Small intestine (tissue), 7 donors: ENCODE measurements at regions not wholly inside any gene's neighbourhood (a gene's known extent, or its start where the extent isn't known, plus 50 kb on each side); places are given as distances from the start of the nearest gene placed in this dataset.
"Not testable (repeated sequence)": the region's sequence is repeated elsewhere in the genome, so short reads cannot be mapped to it uniquely, and the experiment has no call there.

ENCODE experiments used
- DNase-seq, 2 donors: peaks; one replicate each; pipeline versions ENCODE4 v3.0.0 to v3.0.0-alpha.2; 2013
- FAIRE-seq: peaks from 2 replicates; lab custom pipeline; 2012; peaks lifted over from hg19 to GRCh38; lab: Jason Lieb, UNC
- H3K27ac ChIP-seq, 3 donors: one replicate each; pipeline ENCODE4 v1.5.1; 2013; ENCODE audit warnings: low read length in 2 of 3, mild to moderate bottlenecking in 2 of 3, control low read depth in 1 of 3, inconsistent platforms in 1 of 3, low read depth in 1 of 3, moderate library complexity in 1 of 3
- H3K27me3 ChIP-seq, 3 donors: one replicate each; pipeline ENCODE4 v1.6.1; 2013; ENCODE audit warnings: low read length in 3 of 3, inconsistent platforms in 1 of 3; ENCODE audit not compliant: control insufficient read depth in 3 of 3, insufficient read depth in 3 of 3
- H3K36me3 ChIP-seq, 3 donors: one replicate each; pipeline ENCODE4 v1.6.1; 2013; ENCODE audit warnings: low read length in 3 of 3, inconsistent platforms in 1 of 3, low read depth in 1 of 3, mild to moderate bottlenecking in 1 of 3, moderate library complexity in 1 of 3; ENCODE audit not compliant: control insufficient read depth in 3 of 3, insufficient read depth in 2 of 3
- H3K4me1 ChIP-seq, 3 donors: one replicate each; pipeline ENCODE4 v1.6.1; 2013; ENCODE audit warnings: low read length in 2 of 3, inconsistent platforms in 1 of 3, low read depth in 1 of 3, mild to moderate bottlenecking in 1 of 3, moderate library complexity in 1 of 3; ENCODE audit not compliant: control insufficient read depth in 3 of 3, insufficient read depth in 2 of 3
- H3K4me3 ChIP-seq, 3 donors: one replicate each; pipeline ENCODE4 v1.5.1; 2013; ENCODE audit warnings: low read length in 3 of 3, control low read depth in 1 of 3, inconsistent platforms in 1 of 3, low read depth in 1 of 3, mild to moderate bottlenecking in 1 of 3, moderate library complexity in 1 of 3
- H3K9me3 ChIP-seq, 2 donors: one replicate each; pipeline ENCODE4 v1.6.1; 2013; ENCODE audit warnings: low read depth in 1 of 2, low read length in 1 of 2; ENCODE audit not compliant: control insufficient read depth in 2 of 2, insufficient read depth in 1 of 2
- WGBS, 3 donors: extraction: QIAGEN DNeasy Blood & Tissue Kit; methylation state at CpG; one replicate each; pipeline ENCODE4 v1.1.7; 2013; 5-methylcytosine and 5-hydroxymethylcytosine counted together
- donor health status: healthy with polysubstance abuse.
- donor health status: control.
- donor health status: control.
- donor health status: Bipolar disorder and iron deficiency.
- donor health status: healthy.

DNA sequence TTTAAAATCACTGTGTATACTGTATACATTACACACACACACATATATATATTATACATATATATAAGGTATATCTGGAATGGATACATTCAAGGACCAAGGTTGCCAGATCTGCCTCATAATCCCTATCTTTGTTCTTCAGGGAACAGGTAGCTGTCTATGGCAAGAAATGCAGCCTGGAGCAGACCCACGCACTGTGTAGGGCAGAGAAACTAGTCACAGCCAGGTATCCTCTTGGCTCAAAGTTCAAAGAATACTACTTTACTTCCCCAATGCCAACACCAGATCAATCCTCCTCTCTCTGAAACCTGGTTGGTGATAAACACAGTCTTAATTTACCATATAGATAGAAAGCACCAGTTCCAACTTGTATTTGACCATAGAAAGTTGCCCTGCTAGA, 313.6 kb downstream of the PRELID2 start:
- Histone ChIP-seq H3K36me3 (no peaks in the 10 kb centered on the region), H3K9me3 (no peaks in the 10 kb centered on the region), H3K27ac (no peak overlapping the region), H3K27me3 (no peaks in the 10 kb centered on the region), H3K4me3 (no peak overlapping the region), H3K4me1 (peaks cover 0 to 3% (median 2%) of the 10 kb centered on the region in 3 donors)
- FAIRE-seq = no peak
- WGBS, 3 donors = 14 to 66% (median 46%) methylated on average over 1 of the region's 1 CpG
- peak; percentile 25 to 44 for DNase-seq

DNA sequence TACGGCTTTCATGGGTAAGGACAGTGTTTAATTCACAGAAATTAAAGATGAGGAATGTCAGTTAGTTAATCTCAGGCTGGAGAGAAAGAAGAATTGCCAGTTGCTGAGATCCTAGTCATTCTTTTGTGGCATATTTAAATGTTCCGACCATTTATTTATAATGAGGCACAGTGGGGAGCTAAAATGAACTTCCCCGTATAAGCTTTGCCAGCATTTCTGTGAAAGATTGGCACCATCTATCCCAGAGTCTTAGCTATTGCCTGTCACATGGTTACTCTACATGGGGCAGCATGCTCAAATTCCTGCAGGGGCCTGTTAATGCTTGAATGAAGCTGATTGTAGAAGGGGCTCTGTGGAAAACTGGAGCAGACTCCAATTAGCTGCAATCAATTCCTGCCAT, 314.1 kb downstream of the PRELID2 start:
- 54 to 82% (median 75%) methylated on average over 3 of the region's 3 CpGs for WGBS, 3 donors
- Histone ChIP-seq H3K36me3 (no peaks in the 10 kb centered on the region), H3K4me3 (no peak overlapping the region), H3K27me3 (no peaks in the 10 kb centered on the region), H3K9me3 (no peaks in the 10 kb centered on the region), H3K27ac (no peak overlapping the region), H3K4me1 (peaks cover 0 to 3% (median 2%) of the 10 kb centered on the region in 3 donors)
- FAIRE-seq (no peak), DNase-seq (no peak)

DNA sequence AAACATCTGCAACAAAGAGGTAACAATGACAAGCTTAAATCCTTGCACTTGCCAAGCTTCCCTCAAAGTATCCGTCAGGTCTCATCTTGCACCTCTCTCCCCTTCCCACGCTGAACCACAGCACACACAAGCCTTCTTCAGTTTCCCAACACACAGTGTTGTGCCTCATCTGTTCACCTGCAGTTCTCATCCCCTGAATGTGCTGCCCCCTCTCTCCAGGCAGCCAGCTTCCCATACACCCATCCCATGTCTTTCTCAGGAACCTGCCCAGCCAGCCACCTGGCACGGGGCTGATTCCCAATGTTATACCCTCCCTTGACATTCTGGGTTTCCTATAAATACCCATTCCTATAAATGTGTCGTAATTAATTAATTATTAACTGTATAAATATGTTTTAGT, 314.8 kb downstream of the PRELID2 start:
- DNase-seq = no peak
- no peaks in the 10 kb centered on the region for H3K36me3 ChIP-seq
- peaks cover 0 to 3% (median 2%) of the 10 kb centered on the region in 3 donors for H3K4me1 ChIP-seq
- 56 to 72% (median 71%) methylated on average over 4 of the region's 4 CpGs for WGBS, 3 donors
- no peaks in the 10 kb centered on the region for H3K27me3 ChIP-seq
- FAIRE-seq = no peak
- no peak overlapping the region for H3K27ac ChIP-seq
- no peaks in the 10 kb centered on the region for H3K9me3 ChIP-seq
- no peak overlapping the region for H3K4me3 ChIP-seq

DNA sequence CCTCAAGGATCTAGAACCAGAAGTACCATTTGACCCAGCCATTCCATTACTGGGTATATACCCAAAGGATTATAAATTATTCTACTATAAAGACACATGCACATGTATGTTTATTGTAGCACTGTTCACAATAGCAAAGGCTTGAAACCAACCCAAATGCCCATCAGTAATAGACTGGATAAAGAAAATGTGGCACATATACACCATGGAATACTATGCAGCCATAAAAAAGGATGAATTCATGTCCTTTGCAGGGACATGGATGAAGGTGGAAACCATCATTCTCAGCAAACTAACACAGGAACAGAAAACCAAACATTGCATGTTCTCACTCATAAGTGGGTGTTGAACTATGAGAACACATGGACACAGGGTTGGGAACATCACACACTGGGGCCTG, 317.6 kb downstream of the PRELID2 start:
- H3K4me3 ChIP-seq, DNase-seq, H3K27ac ChIP-seq, FAIRE-seq, H3K4me1 ChIP-seq, H3K27me3 ChIP-seq, H3K36me3 ChIP-seq, H3K9me3 ChIP-seq: not testable (repeated sequence)

DNA sequence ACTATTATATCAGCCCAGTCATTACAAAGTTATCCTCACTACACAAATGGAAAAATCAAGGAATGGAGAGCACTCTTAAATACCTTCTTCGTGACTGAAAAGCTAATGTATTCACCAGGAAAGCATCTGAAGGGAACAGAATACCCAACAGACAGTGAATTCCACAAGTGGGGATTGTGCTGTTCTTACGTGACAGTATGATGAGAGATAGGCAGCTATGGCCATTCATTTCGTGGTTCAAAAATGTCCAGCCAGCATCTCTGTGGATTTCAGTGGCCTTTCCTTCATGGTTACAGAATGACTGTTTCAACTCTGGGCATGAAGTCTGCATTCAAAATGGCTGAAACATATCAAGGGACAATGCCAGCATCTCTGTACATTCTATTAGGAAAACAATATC, 323.8 kb downstream of the PRELID2 start:
- 84 to 94% (median 87%) methylated on average over 3 of the region's 3 CpGs for WGBS, 3 donors
- Histone ChIP-seq H3K4me3 (no peak overlapping the region), H3K36me3 (peaks cover 0 to 5% (median 0%) of the 10 kb centered on the region in 3 donors), H3K9me3 (peaks cover 0 to 1% of the 10 kb centered on the region in 2 donors), H3K27ac (no peak overlapping the region), H3K27me3 (no peaks in the 10 kb centered on the region), H3K4me1 (peaks cover 0 to 24% (median 8%) of the 10 kb centered on the region in 3 donors)
- DNase-seq (no peak), FAIRE-seq (no peak)

DNA sequence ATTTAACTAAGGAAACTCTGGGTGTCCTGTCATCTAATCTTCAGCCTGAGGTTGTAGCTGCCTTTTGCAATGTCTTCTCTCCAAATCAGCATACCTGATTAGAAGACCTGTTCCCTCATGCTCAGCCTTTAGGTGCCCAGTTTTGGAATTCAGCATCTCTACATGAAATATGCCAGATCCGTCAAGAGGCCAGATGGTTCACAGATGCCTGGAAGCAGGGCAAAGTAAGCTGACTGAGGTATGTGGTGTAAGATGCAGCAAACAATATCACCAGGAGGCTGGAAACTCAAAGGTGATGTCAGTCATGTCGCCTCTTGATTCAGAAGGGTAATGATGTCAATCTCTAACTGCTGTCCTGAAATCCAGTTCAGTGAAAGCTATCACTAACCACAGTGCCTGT, 324.4 kb downstream of the PRELID2 start:
- WGBS, 3 donors = 90 to 95% (median 91%) methylated on average over 2 of the region's 2 CpGs
- FAIRE-seq (no peak), DNase-seq (no peak)
- H3K4me3 ChIP-seq = no peak overlapping the region
- peaks cover 0 to 24% (median 8%) of the 10 kb centered on the region in 3 donors for H3K4me1 ChIP-seq
- H3K36me3 ChIP-seq = peaks cover 0 to 5% (median 0%) of the 10 kb centered on the region in 3 donors
- no peaks in the 10 kb centered on the region for H3K27me3 ChIP-seq
- H3K27ac ChIP-seq = peak overlapping the region in 1 of 3 donors; percentile 47
- H3K9me3 ChIP-seq = peaks cover 0 to 1% of the 10 kb centered on the region in 2 donors

DNA sequence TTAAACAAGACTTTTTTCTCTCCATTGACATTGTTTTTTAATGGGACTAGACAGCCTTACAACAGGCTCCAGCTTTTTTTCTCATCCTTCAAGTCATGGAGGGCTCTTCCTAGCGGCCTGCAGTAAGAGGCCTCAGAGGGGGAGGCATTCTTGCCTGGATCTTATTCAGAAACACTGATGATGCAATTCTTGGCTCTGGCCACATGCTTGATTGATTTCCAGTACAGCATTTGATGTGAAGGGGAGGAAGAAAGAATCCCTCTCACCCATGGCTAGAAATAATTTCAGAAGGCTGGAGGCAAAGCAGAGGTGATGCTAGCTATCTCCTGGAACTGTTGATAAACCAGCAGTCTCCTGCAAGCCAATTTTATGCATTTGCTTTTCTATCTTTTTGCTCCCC, 324.8 kb downstream of the PRELID2 start:
- Histone ChIP-seq H3K9me3 (peaks cover 0 to 1% of the 10 kb centered on the region in 2 donors), H3K4me3 (no peak overlapping the region), H3K27ac (peak overlapping the region in 2 of 3 donors; percentile 3 to 47), H3K36me3 (peaks cover 0 to 5% (median 0%) of the 10 kb centered on the region in 3 donors), H3K27me3 (no peaks in the 10 kb centered on the region), H3K4me1 (peaks cover 0 to 24% (median 8%) of the 10 kb centered on the region in 3 donors)
- FAIRE-seq (no peak), DNase-seq (peak in 1 of 2 donors; percentile 44)
- 42 to 56% (median 50%) methylated on average over 1 of the region's 1 CpG for WGBS, 3 donors

DNA sequence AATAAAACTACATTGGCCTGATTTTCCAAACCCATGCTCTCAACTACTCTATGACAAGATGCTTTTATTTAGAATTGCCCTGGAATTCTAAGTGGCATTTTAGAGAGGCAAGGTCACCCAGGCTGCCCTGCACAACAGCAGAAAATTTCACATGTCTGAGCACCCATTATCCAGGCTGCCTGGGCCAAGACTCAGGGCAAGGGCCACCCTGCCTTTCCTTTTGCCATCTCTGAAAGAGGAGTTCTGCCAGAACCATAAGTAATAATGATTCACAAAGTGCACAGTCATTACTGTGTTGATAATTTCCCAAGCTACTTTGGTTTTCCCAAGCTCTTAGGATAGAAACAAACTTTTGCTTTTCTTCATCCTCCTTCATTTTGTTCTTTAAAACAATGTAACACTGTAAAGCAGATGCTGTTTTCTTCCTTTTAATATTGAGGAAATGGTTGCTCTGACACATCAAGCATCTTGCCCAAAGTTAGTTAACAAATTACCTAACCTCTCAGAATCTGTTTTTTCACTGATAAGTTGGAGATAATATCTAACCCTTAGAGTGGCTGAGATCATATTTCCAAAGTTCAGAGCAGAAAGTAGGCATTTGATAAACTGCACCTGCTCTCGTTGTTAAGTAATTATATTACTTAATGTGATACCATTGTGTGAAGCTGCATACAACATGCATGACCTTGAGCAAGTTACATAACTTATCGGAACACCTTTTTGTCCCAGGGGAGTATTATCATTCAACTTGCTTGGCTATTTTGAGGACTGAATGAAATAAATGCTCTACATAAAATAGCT, 325.6 kb downstream of the PRELID2 start:
- Histone ChIP-seq H3K9me3 (peaks cover 0 to 1% of the 10 kb centered on the region in 2 donors), H3K27me3 (no peaks in the 10 kb centered on the region), H3K4me1 (peaks cover 0 to 24% (median 8%) of the 10 kb centered on the region in 3 donors), H3K36me3 (peaks cover 0 to 5% (median 0%) of the 10 kb centered on the region in 3 donors), H3K27ac (peak overlapping the region in 1 of 3 donors; percentile 47), H3K4me3 (no peak overlapping the region)
- peak; percentile 62 to 83 for DNase-seq
- FAIRE-seq = peak; percentile 51
- WGBS, 3 donors = 11 to 54% (median 20%) methylated on average over 2 of the region's 2 CpGs
